A549 (cell line): ENCODE measurements at regions not wholly inside any gene's neighbourhood (a gene's known extent, or its start where the extent isn't known, plus 50 kb on each side); places are given as distances from the start of the nearest gene placed in this dataset.

Experiments
- ATOH8 ChIP-seq: fragments of 250-450 bp; sonication (Bioruptor Pico); IDR thresholded peaks from 2 replicates; pipeline ENCODE4 v1.5.0; 2020; ENCODE audit warnings: low read depth, mild to moderate bottlenecking, moderate library complexity
- CEBPB ChIP-seq, 2 experiments: fragments of >200 bp in 1 of 2; sonication (Bioruptor Twin) in 1 of 2; formaldehyde crosslinking in 1 of 2; IDR thresholded peaks; 2 replicates each; pipeline ENCODE4 v1.6.1; 2012 to 2016
- EHMT2 ChIP-seq: fragments of 200-600 bp; sonication (generic); IDR thresholded peaks from 2 replicates; pipeline ENCODE4 v1.6.1; 2016; ENCODE audit warnings: antibody characterized with exemption, low read depth, mild to moderate bottlenecking, moderate library complexity
- JUN ChIP-seq, 2 experiments: fragments of >200 bp; sonication (Bioruptor Twin); formaldehyde crosslinking; IDR thresholded peaks; 2 replicates in 1 of 2; 3 replicates in 1 of 2; pipeline ENCODE4 v1.6.1; 2016 to 2017
- KDM1A ChIP-seq: fragments of 200-600 bp; sonication (generic); IDR thresholded peaks from 2 replicates; pipeline ENCODE4 v1.6.1; 2016; ENCODE audit warnings: low read depth, mild to moderate bottlenecking
- MAFK ChIP-seq: fragments of 450-650 bp; IDR thresholded peaks from 2 replicates; pipeline ENCODE4 v1.6.1; 2014; ENCODE audit not compliant: partially characterized antibody
- NFE2L2 ChIP-seq: fragments of 150-350 bp; conservative IDR thresholded peaks from 2 replicates; pipeline ENCODE4 v1.6.1; 2014; ENCODE audit warnings: low read length
- PBX3 ChIP-seq: IDR thresholded peaks from 2 replicates; pipeline ENCODE4 v1.6.1; 2012
- POLR2A ChIP-seq: IDR thresholded peaks from 2 replicates; pipeline ENCODE4 v1.6.1; 2012; ENCODE audit warnings: mild to moderate bottlenecking, low read length
- RARB ChIP-seq: fragments of 250-450 bp; sonication (Bioruptor Pico); IDR thresholded peaks from 2 replicates; pipeline ENCODE4 v1.8.0; 2021; ENCODE audit warnings: mild to moderate bottlenecking, moderate library complexity
- RCOR1 ChIP-seq: fragments of 150-350 bp; IDR thresholded peaks from 2 replicates; pipeline ENCODE4 v1.6.1; 2014; ENCODE audit warnings: antibody characterized with exemption, low read length, low read depth
- REST ChIP-seq: fragments of 200-600 bp; sonication (generic); IDR thresholded peaks from 2 replicates; pipeline ENCODE4 v1.6.1; 2016; ENCODE audit warnings: antibody characterized with exemption, mild to moderate bottlenecking, moderate library complexity
- RFX5 ChIP-seq: fragments of 450-650 bp; IDR thresholded peaks from 2 replicates; pipeline ENCODE4 v1.7.1; 2014; ENCODE audit warnings: antibody characterized with exemption, mild to moderate bottlenecking, moderate library complexity
- TF ChIP-seq, protein P1 (sequence below): fragments of >200 bp; sonication (Bioruptor Twin); formaldehyde crosslinking; IDR thresholded peaks from 3 replicates; pipeline ENCODE4 v1.5.1; 2016

DNA sequence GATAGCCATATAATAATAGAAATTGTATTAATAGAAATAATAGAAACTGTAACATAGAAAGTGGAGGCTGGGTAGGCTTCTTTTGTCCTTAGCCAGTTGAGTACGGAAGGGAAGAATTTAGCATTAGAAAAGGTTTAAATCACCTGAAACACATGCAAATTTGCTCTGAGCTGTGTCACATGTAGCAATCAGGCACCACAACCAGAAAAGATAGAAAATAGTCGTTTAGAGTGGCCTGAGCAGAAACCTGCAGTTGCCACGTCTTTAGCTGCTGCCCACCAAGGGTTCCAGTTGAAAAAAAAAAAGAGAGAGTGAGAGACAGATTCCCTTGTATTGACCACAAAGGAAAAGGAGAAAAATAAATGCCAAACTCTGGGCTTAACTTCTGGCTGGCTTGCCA lies 188.8 kb downstream of the DDX3Y start:
- TF ChIP-seq, protein P1, sequence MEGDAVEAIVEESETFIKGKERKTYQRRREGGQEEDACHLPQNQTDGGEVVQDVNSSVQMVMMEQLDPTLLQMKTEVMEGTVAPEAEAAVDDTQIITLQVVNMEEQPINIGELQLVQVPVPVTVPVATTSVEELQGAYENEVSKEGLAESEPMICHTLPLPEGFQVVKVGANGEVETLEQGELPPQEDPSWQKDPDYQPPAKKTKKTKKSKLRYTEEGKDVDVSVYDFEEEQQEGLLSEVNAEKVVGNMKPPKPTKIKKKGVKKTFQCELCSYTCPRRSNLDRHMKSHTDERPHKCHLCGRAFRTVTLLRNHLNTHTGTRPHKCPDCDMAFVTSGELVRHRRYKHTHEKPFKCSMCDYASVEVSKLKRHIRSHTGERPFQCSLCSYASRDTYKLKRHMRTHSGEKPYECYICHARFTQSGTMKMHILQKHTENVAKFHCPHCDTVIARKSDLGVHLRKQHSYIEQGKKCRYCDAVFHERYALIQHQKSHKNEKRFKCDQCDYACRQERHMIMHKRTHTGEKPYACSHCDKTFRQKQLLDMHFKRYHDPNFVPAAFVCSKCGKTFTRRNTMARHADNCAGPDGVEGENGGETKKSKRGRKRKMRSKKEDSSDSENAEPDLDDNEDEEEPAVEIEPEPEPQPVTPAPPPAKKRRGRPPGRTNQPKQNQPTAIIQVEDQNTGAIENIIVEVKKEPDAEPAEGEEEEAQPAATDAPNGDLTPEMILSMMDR: no peak
- TF ChIP-seq JUN (IDR thresholded peaks at IDR 0.05) (no peak), RFX5 (no peak), POLR2A (no peak), EHMT2 (no peak), RARB (CRISPR knock-in tag) (no peak), REST (no peak), RCOR1 (no peak), PBX3 (no peak), ATOH8 (CRISPR knock-in tag) (no peak), KDM1A (no peak), MAFK (no peak), CEBPB (IDR thresholded peaks at IDR 0.05) (no peak), NFE2L2 (no peak)
